Endothelial cell of umbilical vein (primary cell): ENCODE measurements at regions not wholly inside any gene's neighbourhood (a gene's known extent, or its start where the extent isn't known, plus 50 kb on each side); places are given as distances from the start of the nearest gene placed in this dataset.

Experiments used
- BruUV-seq: library from RNA; stranded (reverse); fragments of 400-500 nt; replicated peaks from 2 replicates; lab custom pipeline; 2021; lab: Mats Ljungman, UMichigan
- CTCF ChIA-PET: fragments of 300-600, 350-600 bp; sonication (Branson Sonifier 250); formaldehyde crosslinking; loops from one replicate; lab custom pipeline; 2021; ENCODE audit warnings: antibody characterized with exemption, inconsistent platforms; lab: Charles Lee
- POLR2A ChIA-PET: fragments of 300-600, 350-600 bp; sonication (Branson Sonifier 250); formaldehyde crosslinking; loops from one replicate; lab custom pipeline; 2021; ENCODE audit warnings: antibody characterized with exemption, inconsistent platforms; lab: Charles Lee
- DNase-seq: peaks from one replicate; pipeline ENCODE4 v3.0.0-alpha.2; 2011; ENCODE audit warnings: low read depth, low spot score
- FAIRE-seq: peaks from 2 replicates; lab custom pipeline; 2011; peaks lifted over from hg19 to GRCh38; lab: Jason Lieb, UNC
- H2AFZ ChIP-seq: 2 replicates; pipeline ENCODE4 v1.6.0; 2012; ENCODE audit warnings: low read depth, low read length, control low read depth, inconsistent platforms
- H3K27ac ChIP-seq: 2 replicates; pipeline ENCODE4 v1.5.1; 2011; ENCODE audit warnings: low read depth, mild to moderate bottlenecking, control low read depth, low read length, moderate library complexity; ENCODE audit not compliant: insufficient read depth
- H3K27me3 ChIP-seq, 2 experiments: 2 replicates each; pipeline versions ENCODE4 v1.6.0 to v1.6.1; 2011; ENCODE audit warnings: low read length in 2 of 2, mixed read lengths in 1 of 2; ENCODE audit not compliant: control insufficient read depth in 2 of 2, insufficient read depth in 2 of 2
- H3K36me3 ChIP-seq, 2 experiments: 2 replicates in 1 of 2; 3 replicates in 1 of 2; pipeline ENCODE4 v1.5.1; 2011; ENCODE audit warnings: low read length in 2 of 2, mild to moderate bottlenecking in 1 of 2, moderate library complexity in 1 of 2; ENCODE audit not compliant: control insufficient read depth in 2 of 2, insufficient read depth in 2 of 2; ENCODE audit errors: extremely low read depth in 1 of 2
- H3K4me1 ChIP-seq: 3 replicates; pipeline ENCODE4 v1.5.1; 2011; ENCODE audit warnings: mild to moderate bottlenecking, low read length; ENCODE audit not compliant: control insufficient read depth, insufficient read depth; ENCODE audit errors: extremely low read depth
- H3K4me2 ChIP-seq: 2 replicates; pipeline ENCODE4 v1.6.1; 2011; ENCODE audit warnings: low read length, control low read depth, mixed read lengths; ENCODE audit not compliant: insufficient read depth
- H3K4me3 ChIP-seq, 3 experiments: fragments of 200-600 bp in 1 of 3; sonication (generic), shearing (Covaris generic) in 1 of 3; replicated peaks in 1 of 3; 2 replicates each; pipeline ENCODE4 v1.5.1; 2011 to 2016; ENCODE audit warnings: control low read depth in 3 of 3, low read length in 3 of 3, mild to moderate bottlenecking in 2 of 3, inconsistent platforms in 1 of 3, low read depth in 1 of 3, moderate library complexity in 1 of 3; ENCODE audit not compliant: insufficient read depth in 1 of 3
- H3K79me2 ChIP-seq: 2 replicates; pipeline ENCODE4 v1.6.0; 2012; ENCODE audit warnings: low read length, inconsistent platforms; ENCODE audit not compliant: control insufficient read depth, insufficient read depth
- H3K9ac ChIP-seq: replicated peaks from 2 replicates; pipeline ENCODE3; 2011; ENCODE audit warnings: low read length, control low read depth; ENCODE audit not compliant: insufficient read depth; ENCODE audit errors: extremely low read depth
- H3K9me1 ChIP-seq: replicated peaks from 3 replicates; pipeline ENCODE4 v1.6.0; 2011; ENCODE audit warnings: mild to moderate bottlenecking, low read length; ENCODE audit not compliant: control insufficient read depth, insufficient read depth; ENCODE audit errors: extremely low read depth
- H3K9me3 ChIP-seq: replicated peaks from 2 replicates; pipeline ENCODE4 v1.5.1; 2012; ENCODE audit warnings: low read length, inconsistent platforms; ENCODE audit not compliant: control insufficient read depth, insufficient read depth
- H4K20me1 ChIP-seq: replicated peaks from 2 replicates; pipeline ENCODE3; 2011; ENCODE audit warnings: mild to moderate bottlenecking, low read length; ENCODE audit not compliant: control insufficient read depth, insufficient read depth; ENCODE audit errors: extremely low read depth
- CTCF ChIP-seq, 2 donors: IDR thresholded peaks; 1 replicate in 1 of 2; 2 replicates in 1 of 2; pipeline ENCODE4 v1.5.1; 2011; ENCODE audit warnings: low read length in 2 of 2, mild to moderate bottlenecking in 2 of 2, moderate library complexity in 2 of 2, control low read depth in 1 of 2, inconsistent platforms in 1 of 2, low read depth in 1 of 2; ENCODE audit not compliant: insufficient read depth in 1 of 2; ENCODE audit errors: extremely low read depth in 1 of 2
- FOS ChIP-seq: IDR thresholded peaks from 2 replicates; pipeline ENCODE4 v1.6.1; 2011; ENCODE audit warnings: mild to moderate bottlenecking, low read length, moderate library complexity, borderline replicate concordance; ENCODE audit not compliant: insufficient read depth
- GATA2 ChIP-seq: IDR thresholded peaks from 2 replicates; pipeline ENCODE4 v1.7.0; 2011; ENCODE audit warnings: low read depth, mild to moderate bottlenecking, moderate library complexity, mixed read lengths, low read length; ENCODE audit not compliant: insufficient read length, insufficient read depth
- JUN ChIP-seq: IDR thresholded peaks from 2 replicates; pipeline ENCODE4 v1.6.1; 2011; ENCODE audit warnings: borderline replicate concordance, low read depth; ENCODE audit not compliant: insufficient read length, insufficient read depth
- MAX ChIP-seq: IDR thresholded peaks from 2 replicates; pipeline ENCODE4 v1.6.1; 2011; ENCODE audit not compliant: insufficient read depth, insufficient read length
- MYC ChIP-seq: IDR thresholded peaks from one replicate; pipeline ENCODE4 v1.6.1; 2011; ENCODE audit warnings: mild to moderate bottlenecking, low read depth, low read length
- POLR2A ChIP-seq: IDR thresholded peaks from 2 replicates; pipeline ENCODE4 v1.6.1; 2012; ENCODE audit warnings: low read depth, mild to moderate bottlenecking, control low read depth, low read length
- dilution Hi-C: fragments of 300-500 bp; cut with MboI; formaldehyde crosslinking; loops from one replicate; pipeline ENCODE4 v1.15.0; 2019; ENCODE audit warnings: low sequenced_read_pairs; ENCODE audit not compliant: extremely low pct_ligation_motif_present
- intact Hi-C: fragments of 100-400 bp; cut with micrococcal nuclease; formaldehyde crosslinking; loops from one replicate; pipeline ENCODE4 v1.10.0; 2022

- Histone ChIP-seq H3K4me2 (no peak overlapping the region), H3K27ac (no peak overlapping the region), H2AFZ (no peak overlapping the region), H3K4me1 (no peaks in the 10 kb centered on the region), H3K9me1 (no peaks in the 10 kb centered on the region), H3K36me3 (no peaks in the 10 kb centered on the region), H3K9me3 (no peaks in the 10 kb centered on the region), H3K4me3 (no peak overlapping the region), H3K9ac (no peak overlapping the region), H4K20me1 (no peaks in the 10 kb centered on the region), H3K79me2 (no peaks in the 10 kb centered on the region), H3K27me3 (no peaks in the 10 kb centered on the region)
- DNase-seq (no peak), FAIRE-seq (no peak)
- intact Hi-C loops: no loop called here
- TF ChIP-seq FOS (no peak), POLR2A (no peak), MYC (no peak)
- CTCF ChIA-PET: no interaction called here
- no TSS peak for BruUV-seq
- POLR2A ChIA-PET: no interaction called here
- dilution Hi-C loops: no loop called here
These were observed 57.6 kb upstream of the MAP9 start for GRCh38 chr4:155434366-155434765.

- Histone ChIP-seq H3K4me3 (no peak overlapping the region), H3K27ac (no peak overlapping the region), H3K27me3 (no peaks in the 10 kb centered on the region), H3K36me3 (no peaks in the 10 kb centered on the region), H3K4me1 (no peaks in the 10 kb centered on the region), H4K20me1 (no peaks in the 10 kb centered on the region), H3K9me1 (no peaks in the 10 kb centered on the region), H3K9ac (no peak overlapping the region), H3K9me3 (no peaks in the 10 kb centered on the region), H3K4me2 (no peak overlapping the region), H2AFZ (no peak overlapping the region), H3K79me2 (no peaks in the 10 kb centered on the region)
- dilution Hi-C loops (no loop called here), intact Hi-C loops (no loop called here)
- TF ChIP-seq GATA2 (peak; percentile 3), JUN (no peak), POLR2A (no peak), FOS (peak; percentile 87), CTCF (IDR thresholded peaks at IDR 0.05; ENCODE audit: extremely low read depth in 1 of 2, insufficient read depth in 1 of 2, low read depth in 1 of 2, low read length in 2 of 2) (no peak), MAX (no peak)
- ChIA-PET CTCF (no interaction called here), POLR2A (no interaction called here)
- no TSS peak for BruUV-seq
- peak; percentile 51 for DNase-seq
- peak; percentile 72 for FAIRE-seq
These were observed 57.0 kb upstream of the MAP9 start for GRCh38 chr4:155433636-155434360.
